ENCODE measurements at regions not wholly inside any gene's neighbourhood (a gene's known extent, or its start where the extent isn't known, plus 50 kb on each side); places are given as distances from the start of the nearest gene placed in this dataset.

DNA sequence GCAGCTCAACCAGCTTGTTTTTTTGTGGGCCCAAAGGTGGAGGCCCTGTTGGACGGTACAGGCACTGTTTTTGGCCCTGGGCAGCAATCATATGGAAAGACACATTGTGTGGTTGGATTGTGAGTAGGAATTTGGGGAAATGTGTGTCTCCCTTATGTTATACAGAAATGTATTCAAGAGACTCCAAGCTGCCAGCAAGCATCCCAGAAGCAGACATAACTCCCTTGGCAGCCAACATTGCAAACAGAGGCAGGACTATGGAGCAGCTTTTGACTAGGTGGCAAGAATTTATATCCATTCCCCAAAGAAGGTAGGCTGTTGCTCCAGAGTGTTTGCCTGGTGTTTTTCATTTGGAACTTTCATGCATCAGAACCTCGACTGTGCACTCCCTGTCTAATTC, 104.9 kb downstream of the BUB3 start:
- Histone ChIP-seq H3K27ac (no peak overlapping the region), H3K27me3 (no peaks in the 10 kb centered on the region), H3K4me3 (no peak overlapping the region), H3K9me3 (no peaks in the 10 kb centered on the region), H3K36me3 (no peaks in the 10 kb centered on the region), H3K4me1 (no peaks in the 10 kb centered on the region)
- TF ChIP-seq POLR2AphosphoS5 (IDR thresholded peaks at IDR 0.05; ENCODE audit: insufficient read depth in 1 of 2, low read depth in 1 of 2), result no peak
- no peak for TF ChIP-seq POLR2A (IDR thresholded peaks at IDR 0.05)
- TF ChIP-seq, protein P1, sequence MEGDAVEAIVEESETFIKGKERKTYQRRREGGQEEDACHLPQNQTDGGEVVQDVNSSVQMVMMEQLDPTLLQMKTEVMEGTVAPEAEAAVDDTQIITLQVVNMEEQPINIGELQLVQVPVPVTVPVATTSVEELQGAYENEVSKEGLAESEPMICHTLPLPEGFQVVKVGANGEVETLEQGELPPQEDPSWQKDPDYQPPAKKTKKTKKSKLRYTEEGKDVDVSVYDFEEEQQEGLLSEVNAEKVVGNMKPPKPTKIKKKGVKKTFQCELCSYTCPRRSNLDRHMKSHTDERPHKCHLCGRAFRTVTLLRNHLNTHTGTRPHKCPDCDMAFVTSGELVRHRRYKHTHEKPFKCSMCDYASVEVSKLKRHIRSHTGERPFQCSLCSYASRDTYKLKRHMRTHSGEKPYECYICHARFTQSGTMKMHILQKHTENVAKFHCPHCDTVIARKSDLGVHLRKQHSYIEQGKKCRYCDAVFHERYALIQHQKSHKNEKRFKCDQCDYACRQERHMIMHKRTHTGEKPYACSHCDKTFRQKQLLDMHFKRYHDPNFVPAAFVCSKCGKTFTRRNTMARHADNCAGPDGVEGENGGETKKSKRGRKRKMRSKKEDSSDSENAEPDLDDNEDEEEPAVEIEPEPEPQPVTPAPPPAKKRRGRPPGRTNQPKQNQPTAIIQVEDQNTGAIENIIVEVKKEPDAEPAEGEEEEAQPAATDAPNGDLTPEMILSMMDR (IDR thresholded peaks at IDR 0.05), result no peak
- DNase-seq (ENCODE audit: extremely low spot score in 2 of 2), result no peak
- intact Hi-C loops (cut with DNase I), result no loop called here

DNA sequence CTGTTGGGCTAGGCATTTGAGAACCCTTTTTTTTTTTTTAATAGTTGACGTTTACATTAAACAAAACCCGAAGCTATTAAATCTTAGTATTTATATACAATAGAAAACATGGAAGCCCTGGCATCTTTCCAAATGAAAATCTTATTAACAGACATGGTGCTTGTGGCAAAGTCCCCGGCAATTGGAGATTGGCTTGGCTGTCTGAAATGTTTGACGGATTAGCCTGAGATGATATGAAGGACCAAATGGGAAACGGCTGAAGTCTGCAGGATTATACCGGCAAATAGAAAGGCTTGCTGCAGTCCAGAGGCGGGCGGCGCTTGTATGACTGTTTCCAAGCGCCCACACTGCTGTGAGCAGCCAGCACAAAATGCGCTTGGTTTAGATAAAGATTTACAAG, 105.6 kb downstream of the BUB3 start:
- Histone ChIP-seq H3K4me1 (no peaks in the 10 kb centered on the region), H3K36me3 (no peaks in the 10 kb centered on the region), H3K27me3 (no peaks in the 10 kb centered on the region), H3K9me3 (no peaks in the 10 kb centered on the region), H3K27ac (no peak overlapping the region), H3K4me3 (no peak overlapping the region)
- DNase-seq (ENCODE audit: extremely low spot score in 2 of 2), result no peak
- TF ChIP-seq POLR2AphosphoS5 (IDR thresholded peaks at IDR 0.05; ENCODE audit: insufficient read depth in 1 of 2, low read depth in 1 of 2), result no peak
- no peak for TF ChIP-seq POLR2A (IDR thresholded peaks at IDR 0.05)
- TF ChIP-seq, protein P1 (IDR thresholded peaks at IDR 0.05), result no peak
- intact Hi-C loops (cut with DNase I), result no loop called here

DNA sequence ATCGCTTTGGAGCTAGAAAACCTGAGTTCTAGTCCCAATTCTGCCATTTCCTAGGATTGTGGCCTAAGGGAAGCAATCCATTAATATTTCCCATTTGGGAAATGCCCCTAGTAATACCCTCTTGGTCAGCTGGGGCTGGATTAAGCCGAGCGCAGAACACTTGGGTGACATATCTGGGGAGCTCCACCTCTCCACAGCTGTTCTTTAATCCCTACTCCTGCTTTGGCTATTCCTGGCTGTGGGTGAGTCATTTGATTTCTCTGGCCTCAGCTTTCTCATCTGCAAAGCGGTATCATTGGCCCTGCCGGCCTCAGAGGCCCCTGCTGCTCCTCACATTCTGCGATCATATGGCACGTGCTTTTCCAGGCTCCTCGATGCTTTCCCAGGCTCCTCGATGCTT, 108.3 kb downstream of the BUB3 start:
- no peak for DNase-seq (ENCODE audit: extremely low spot score in 2 of 2)
- no peaks in the 10 kb centered on the region for H3K36me3 ChIP-seq
- no peaks in the 10 kb centered on the region for H3K9me3 ChIP-seq
- no peaks in the 10 kb centered on the region for H3K4me1 ChIP-seq
- TF ChIP-seq POLR2AphosphoS5 (IDR thresholded peaks at IDR 0.05; ENCODE audit: insufficient read depth in 1 of 2, low read depth in 1 of 2) (no peak), POLR2A (IDR thresholded peaks at IDR 0.05) (no peak)
- TF ChIP-seq, protein P1 (IDR thresholded peaks at IDR 0.05), result no peak
- H3K27me3 ChIP-seq, result no peaks in the 10 kb centered on the region
- no peak overlapping the region for H3K4me3 ChIP-seq
- H3K27ac ChIP-seq, result no peak overlapping the region
- intact Hi-C loops (cut with DNase I), result no loop called here

DNA sequence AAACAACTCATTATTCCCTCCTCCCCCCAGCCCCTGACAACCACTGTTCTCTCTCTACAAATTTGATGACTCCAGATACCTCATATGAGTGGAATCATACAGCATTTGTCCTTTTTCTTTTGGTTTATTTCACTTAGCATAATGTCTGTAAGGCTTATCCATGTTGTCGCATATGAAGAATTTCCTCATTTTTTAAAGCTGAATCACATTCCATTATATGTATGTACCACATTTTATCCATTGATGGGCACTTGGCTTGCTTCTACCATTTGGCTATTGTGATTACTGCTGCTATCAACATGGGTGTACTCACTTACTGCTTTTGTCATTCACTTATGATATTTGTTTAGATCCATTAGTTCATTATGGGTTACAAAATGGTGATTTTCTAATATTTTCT, 112.8 kb downstream of the BUB3 start:
- Histone ChIP-seq H3K36me3 (no peaks in the 10 kb centered on the region), H3K4me3 (no peak overlapping the region), H3K4me1 (no peaks in the 10 kb centered on the region), H3K9me3 (no peaks in the 10 kb centered on the region), H3K27ac (no peak overlapping the region), H3K27me3 (no peaks in the 10 kb centered on the region)
- intact Hi-C loops (cut with DNase I), result no loop called here
- no peak for DNase-seq (ENCODE audit: extremely low spot score in 2 of 2)
- TF ChIP-seq, protein P1 (IDR thresholded peaks at IDR 0.05), result no peak
- no peak for TF ChIP-seq POLR2AphosphoS5 (IDR thresholded peaks at IDR 0.05; ENCODE audit: insufficient read depth in 1 of 2, low read depth in 1 of 2)
- TF ChIP-seq POLR2A (IDR thresholded peaks at IDR 0.05), result no peak

DNA sequence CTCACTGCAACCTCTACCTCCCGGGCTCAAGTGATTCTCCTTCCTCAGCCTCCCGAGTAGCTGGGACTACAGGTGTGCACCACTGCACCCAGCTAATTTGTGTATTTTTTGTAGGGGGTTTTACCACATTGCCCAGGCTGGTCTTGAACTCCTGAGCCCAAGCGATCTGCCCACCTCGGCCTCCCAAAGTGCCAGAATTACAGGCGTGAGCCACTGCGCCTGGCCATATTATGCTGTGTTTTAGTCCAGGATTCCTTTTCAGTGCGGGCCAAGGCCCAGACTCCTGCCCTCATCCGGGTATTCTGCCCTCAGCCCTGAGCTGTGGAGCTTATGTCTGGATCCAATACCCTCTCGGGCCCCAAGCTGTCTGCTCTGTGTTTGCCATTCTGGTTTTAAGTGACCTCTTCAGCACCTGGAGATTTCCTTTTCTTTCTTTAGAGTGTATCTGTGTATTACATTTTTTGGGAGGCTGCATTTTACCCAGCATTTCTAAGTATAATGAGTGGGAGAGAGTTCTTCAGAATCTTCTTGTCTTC, 114.9 kb downstream of the BUB3 start:
- peak in 1 of 2 donors; percentile 43 for DNase-seq (ENCODE audit: extremely low spot score in 2 of 2)
- Histone ChIP-seq H3K4me3 (no peak overlapping the region), H3K36me3 (no peaks in the 10 kb centered on the region), H3K27me3 (no peaks in the 10 kb centered on the region), H3K9me3 (no peaks in the 10 kb centered on the region), H3K4me1 (no peaks in the 10 kb centered on the region), H3K27ac (no peak overlapping the region)
- TF ChIP-seq POLR2AphosphoS5 (IDR thresholded peaks at IDR 0.05; ENCODE audit: insufficient read depth in 1 of 2, low read depth in 1 of 2) (no peak), POLR2A (IDR thresholded peaks at IDR 0.05) (no peak)
- TF ChIP-seq, protein P1 (IDR thresholded peaks at IDR 0.05), result no peak
- intact Hi-C loops (cut with DNase I), result no loop called here

All from vagina (tissue), 2 donors.